H1 (cell line): ENCODE measurements at regions not wholly inside any gene's neighbourhood (a gene's known extent, or its start where the extent isn't known, plus 50 kb on each side); places are given as distances from the start of the nearest gene placed in this dataset.

ENCODE experiments used
- EZH2 ChIP-seq: fragments of 200-600 bp; sonication (generic); IDR thresholded peaks from 2 replicates; pipeline ENCODE4 v1.7.1; 2012; ENCODE audit warnings: low read depth, mild to moderate bottlenecking, moderate library complexity, low read length, inconsistent platforms; ENCODE audit not compliant: severe bottlenecking
- HDAC6 ChIP-seq: IDR thresholded peaks from one replicate; pipeline ENCODE4 v1.7.1; 2012; ENCODE audit warnings: low read depth, mild to moderate bottlenecking, inconsistent platforms, low read length, moderate library complexity
- NANOG ChIP-seq: IDR thresholded peaks from 2 replicates; pipeline ENCODE4 v1.6.1; 2011; ENCODE audit warnings: low read length, low read depth, mild to moderate bottlenecking, inconsistent platforms; ENCODE audit not compliant: insufficient read depth, poor library complexity, severe bottlenecking
- NRF1 ChIP-seq: IDR thresholded peaks from 2 replicates; pipeline ENCODE4 v1.6.1; 2011; ENCODE audit warnings: mild to moderate bottlenecking, low read depth, low read length, improper control_type of control experiment
- POLR2AphosphoS5 ChIP-seq: IDR thresholded peaks from 2 replicates; pipeline ENCODE4 v1.6.1; 2011; ENCODE audit warnings: low read depth, low read length
- RFX5 ChIP-seq: IDR thresholded peaks from 2 replicates; pipeline ENCODE4 v1.6.1; 2011; ENCODE audit warnings: low read depth, low read length, improper control_type of control experiment, borderline replicate concordance
- SP1 ChIP-seq: IDR thresholded peaks from 2 replicates; pipeline ENCODE4 v1.6.1; 2011; ENCODE audit warnings: low read depth, low read length
- YY1 ChIP-seq: IDR thresholded peaks from 2 replicates; pipeline ENCODE4 v1.6.1; 2011; ENCODE audit warnings: low read depth, mild to moderate bottlenecking, low read length
- TF ChIP-seq, protein P1 (sequence below), 3 experiments: IDR thresholded peaks; 1 replicate in 2 of 3; 2 replicates in 1 of 3; pipeline versions ENCODE4 v1.5.1 to v1.6.1; 2011; ENCODE audit warnings: low read length in 3 of 3, mild to moderate bottlenecking in 3 of 3, inconsistent platforms in 2 of 3, low read depth in 1 of 3, moderate library complexity in 1 of 3; ENCODE audit not compliant: insufficient read depth in 1 of 3; ENCODE audit errors: control extremely low read depth in 1 of 3

DNA sequence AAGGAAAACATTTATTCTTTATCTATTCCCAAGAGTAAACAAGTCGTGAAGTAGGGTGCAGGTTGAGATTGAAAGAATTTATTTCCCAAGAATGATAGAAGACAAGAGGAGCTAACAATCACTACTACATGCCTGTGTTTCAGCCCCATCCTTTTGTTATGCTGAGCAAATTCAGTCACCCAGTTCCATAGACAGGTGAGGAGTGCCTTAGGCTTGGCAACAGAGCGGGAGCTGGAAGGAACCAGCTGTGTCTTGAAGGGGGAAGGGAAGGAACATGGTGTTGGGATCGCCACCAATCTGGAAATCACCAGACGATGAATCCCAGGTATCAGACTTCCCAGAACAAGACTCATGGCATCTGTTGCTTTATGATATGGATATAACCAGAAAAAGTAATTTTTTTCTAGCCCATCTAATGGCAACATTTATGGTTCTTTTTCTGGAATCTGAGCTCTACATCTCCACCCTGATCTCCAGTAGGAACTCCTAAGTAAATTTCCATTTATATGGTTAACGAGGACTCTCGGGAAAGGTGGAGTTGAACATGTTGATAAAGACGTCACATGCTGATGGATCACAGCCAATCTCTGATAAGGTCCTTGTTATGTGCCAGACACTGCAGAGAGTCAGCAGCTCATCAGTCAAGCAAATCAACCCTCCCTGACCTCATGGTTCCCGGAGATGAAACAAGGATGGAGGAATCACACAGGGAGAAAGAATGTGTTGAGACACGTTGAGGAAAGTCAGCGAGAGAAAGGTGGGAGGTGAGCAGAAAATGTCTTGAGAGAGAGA, 344.9 kb downstream of the SMOC2 start:
- TF ChIP-seq NANOG (no peak), YY1 (no peak), POLR2AphosphoS5 (no peak), NRF1 (no peak), EZH2 (no peak), RFX5 (no peak), HDAC6 (no peak), SP1 (no peak)
- TF ChIP-seq, protein P1, sequence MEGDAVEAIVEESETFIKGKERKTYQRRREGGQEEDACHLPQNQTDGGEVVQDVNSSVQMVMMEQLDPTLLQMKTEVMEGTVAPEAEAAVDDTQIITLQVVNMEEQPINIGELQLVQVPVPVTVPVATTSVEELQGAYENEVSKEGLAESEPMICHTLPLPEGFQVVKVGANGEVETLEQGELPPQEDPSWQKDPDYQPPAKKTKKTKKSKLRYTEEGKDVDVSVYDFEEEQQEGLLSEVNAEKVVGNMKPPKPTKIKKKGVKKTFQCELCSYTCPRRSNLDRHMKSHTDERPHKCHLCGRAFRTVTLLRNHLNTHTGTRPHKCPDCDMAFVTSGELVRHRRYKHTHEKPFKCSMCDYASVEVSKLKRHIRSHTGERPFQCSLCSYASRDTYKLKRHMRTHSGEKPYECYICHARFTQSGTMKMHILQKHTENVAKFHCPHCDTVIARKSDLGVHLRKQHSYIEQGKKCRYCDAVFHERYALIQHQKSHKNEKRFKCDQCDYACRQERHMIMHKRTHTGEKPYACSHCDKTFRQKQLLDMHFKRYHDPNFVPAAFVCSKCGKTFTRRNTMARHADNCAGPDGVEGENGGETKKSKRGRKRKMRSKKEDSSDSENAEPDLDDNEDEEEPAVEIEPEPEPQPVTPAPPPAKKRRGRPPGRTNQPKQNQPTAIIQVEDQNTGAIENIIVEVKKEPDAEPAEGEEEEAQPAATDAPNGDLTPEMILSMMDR (IDR thresholded peaks at IDR 0.05; ENCODE audit: control extremely low read depth in 1 of 3, insufficient read depth in 1 of 3, low read depth in 1 of 3, low read length in 3 of 3) = no peak
